HepG2 (cell line): ENCODE measurements at regions not wholly inside any gene's neighbourhood (a gene's known extent, or its start where the extent isn't known, plus 50 kb on each side); places are given as distances from the start of the nearest gene placed in this dataset.

Experiments
- ATAC-seq: fragments of 200-7000 bp; cut with Tn5 transposase; 3 replicates; pipeline ENCODE4 v1.9.1; 2020; ENCODE audit warnings: mild to moderate bottlenecking, moderate library complexity
- BruUV-seq: library from RNA; stranded (reverse); fragments of 400-500 nt; replicated peaks from 2 replicates; lab custom pipeline; 2021; lab: Mats Ljungman, UMichigan
- CTCF ChIA-PET: fragments of 300-600 bp; formaldehyde crosslinking; extraction: SDS; loops from one replicate; lab custom pipeline; 2021; ENCODE audit warnings: low total read pairs, inconsistent platforms, low intra/inter-chr PET ratio; lab: Yijun Ruan, JAX
- POLR2A ChIA-PET: fragments of 350-600 bp; sonication (Branson Sonifier 250); formaldehyde crosslinking; loops from one replicate; lab custom pipeline; 2020; ENCODE audit warnings: antibody characterized with exemption, inconsistent platforms; lab: Yijun Ruan, JAX
- DNase-seq: peaks from one replicate; pipeline ENCODE4 v3.0.0-alpha.2; 2015; ENCODE audit warnings: low spot score
- FAIRE-seq: peaks from 3 replicates; lab custom pipeline; 2011; peaks lifted over from hg19 to GRCh38; lab: Jason Lieb, UNC
- H2AFZ ChIP-seq: one replicate; pipeline ENCODE4 v1.6.1; 2011; ENCODE audit warnings: low read length, inconsistent platforms
- H3K27ac ChIP-seq: fragments of 300-600 bp; 3 replicates; pipeline ENCODE4 v1.8.0; 2011; ENCODE audit warnings: mixed run types, mild to moderate bottlenecking, mixed read lengths, low read length, inconsistent platforms; ENCODE audit not compliant: insufficient read depth; ENCODE audit errors: extremely low read length
- H3K27me3 ChIP-seq, 2 experiments: fragments of 200-600 bp in 1 of 2; 2 replicates in 1 of 2; 3 replicates in 1 of 2; pipeline versions ENCODE4 v1.6.0 to v1.8.0; 2011; ENCODE audit warnings: low read length in 2 of 2, mild to moderate bottlenecking in 2 of 2, moderate library complexity in 2 of 2, inconsistent platforms in 1 of 2; ENCODE audit not compliant: insufficient read depth in 2 of 2, control insufficient read depth in 1 of 2
- H3K36me3 ChIP-seq, 2 experiments: fragments of 200-600 bp in 1 of 2; replicated peaks in 1 of 2; 2 replicates in 1 of 2; 3 replicates in 1 of 2; pipeline versions ENCODE4 v1.5.1 to v1.8.0; 2011; ENCODE audit warnings: low read length in 2 of 2, inconsistent platforms in 1 of 2; ENCODE audit not compliant: insufficient read depth in 2 of 2, control insufficient read depth in 1 of 2
- H3K4me1 ChIP-seq: 2 replicates; pipeline ENCODE4 v1.5.1; 2012; ENCODE audit warnings: low read length, inconsistent platforms; ENCODE audit not compliant: insufficient read depth
- H3K4me2 ChIP-seq: 2 replicates; pipeline ENCODE4 v1.6.0; 2011; ENCODE audit warnings: low read depth, low read length, inconsistent platforms
- H3K4me3 ChIP-seq, 3 experiments: fragments of 200-600 bp in 1 of 3; sonication (generic), shearing (Covaris generic) in 1 of 3; replicated peaks in 1 of 3; 2 replicates each; pipeline ENCODE4 v1.5.1; 2011 to 2016; ENCODE audit warnings: low read length in 3 of 3, inconsistent platforms in 2 of 3, low read depth in 2 of 3, mild to moderate bottlenecking in 2 of 3, control low read depth in 1 of 3, mixed read lengths in 1 of 3; ENCODE audit not compliant: insufficient read depth in 1 of 3
- H3K79me2 ChIP-seq: one replicate; pipeline ENCODE4 v1.6.1; 2011; ENCODE audit warnings: low read length, inconsistent platforms; ENCODE audit not compliant: insufficient read depth
- H3K9ac ChIP-seq: 2 replicates; pipeline ENCODE4 v1.6.0; 2011; ENCODE audit warnings: mild to moderate bottlenecking, low read depth, low read length, inconsistent platforms; ENCODE audit not compliant: insufficient read depth
- H3K9me3 ChIP-seq: 2 replicates; pipeline ENCODE4 v1.5.1; 2012; ENCODE audit warnings: mild to moderate bottlenecking, low read length
- H4K20me1 ChIP-seq: 2 replicates; pipeline ENCODE4 v1.6.0; 2011; ENCODE audit warnings: inconsistent platforms, mild to moderate bottlenecking, low read length, moderate library complexity; ENCODE audit not compliant: insufficient read depth
- PBX2 ChIP-seq: IDR thresholded peaks from 2 replicates; pipeline ENCODE4 v1.6.1; 2016; ENCODE audit warnings: control low read depth
- RNF2 ChIP-seq: fragments of 450-650 bp; conservative IDR thresholded peaks from 2 replicates; pipeline ENCODE4 v1.6.1; 2016; ENCODE audit warnings: low read depth
- TCF12 ChIP-seq, 2 experiments: fragments of 450-650 bp in 1 of 2; sonication (generic) in 1 of 2; formaldehyde crosslinking in 1 of 2; IDR thresholded peaks; 2 replicates each; pipeline versions ENCODE4 v1.6.1 to v1.8.0; 2017 to 2022; ENCODE audit warnings: antibody characterized with exemption in 1 of 2, mild to moderate bottlenecking in 1 of 2, missing genetic modification reagents in 1 of 2, moderate library complexity in 1 of 2
- TEF ChIP-seq: sonication (generic); formaldehyde crosslinking; IDR thresholded peaks from 2 replicates; pipeline ENCODE4 v1.5.0; 2020; ENCODE audit warnings: missing genetic modification reagents
- ZNF570 ChIP-seq: sonication (generic); formaldehyde crosslinking; IDR thresholded peaks from 2 replicates; pipeline ENCODE4 v1.4.0; 2020; ENCODE audit warnings: mild to moderate bottlenecking, missing genetic modification reagents, borderline replicate concordance
- ZNF589 ChIP-seq: sonication (generic); formaldehyde crosslinking; conservative IDR thresholded peaks from 2 replicates; pipeline ENCODE4 v1.8.0; 2022; ENCODE audit warnings: mild to moderate bottlenecking, moderate library complexity, missing genetic modification reagents
- WGBS: methylation state at CpG from one replicate; pipeline ENCODE4 v1.1.6; 2017; ENCODE audit warnings: low lambda C conversion rate; 5-methylcytosine and 5-hydroxymethylcytosine counted together
- in situ Hi-C: cut with HindIII; loops from 2 replicates; pipeline ENCODE4 v1.10.0; 2017; ENCODE audit warnings: low pct_unique_long_range_greater_than_20kb; ENCODE audit not compliant: extremely low pct_ligation_motif_present
- intact Hi-C: fragments of 100-400 bp; cut with micrococcal nuclease; formaldehyde crosslinking; loops from one replicate; pipeline ENCODE4 v1.10.0; 2022; ENCODE audit not compliant: unreplicated experiment

GRCh38 chrX:117093319-117093718 lies 630.5 kb upstream of the CT83 start:
- in situ Hi-C loops (no loop called here), intact Hi-C loops (no loop called here)
- H3K27me3 ChIP-seq: no peaks in the 10 kb centered on the region
- ATAC-seq (no peak), FAIRE-seq (no peak), DNase-seq (no peak)
- no peak overlapping the region for H3K9ac ChIP-seq
- H4K20me1 ChIP-seq: no peaks in the 10 kb centered on the region
- ChIA-PET CTCF (no interaction called here), POLR2A (no interaction called here)
- no peaks in the 10 kb centered on the region for H3K36me3 ChIP-seq
- WGBS: 100% methylated on average over 1 of the region's 1 CpG
- no peaks in the 10 kb centered on the region for H3K79me2 ChIP-seq
- BruUV-seq: no TSS peak
- no peak overlapping the region for H2AFZ ChIP-seq
- H3K27ac ChIP-seq: no peak overlapping the region
- no peak overlapping the region for H3K4me3 ChIP-seq
- H3K4me1 ChIP-seq: no peaks in the 10 kb centered on the region
- no peak overlapping the region for H3K4me2 ChIP-seq
- peaks cover 48% of the 10 kb centered on the region for H3K9me3 ChIP-seq
- no peak for TF ChIP-seq ZNF570 (CRISPR knock-in tag)
- TF ChIP-seq TCF12 (IDR thresholded peaks at IDR 0.05): peak; percentile 94
- TF ChIP-seq TCF12 (CRISPR knock-in tag; IDR thresholded peaks at IDR 0.05): no peak
- TF ChIP-seq PBX2 (CRISPR knock-in tag): no peak
- no peak for TF ChIP-seq TEF (CRISPR knock-in tag)

GRCh38 chrX:117092641-117093040 lies 629.9 kb upstream of the CT83 start:
- Histone ChIP-seq H3K36me3 (no peaks in the 10 kb centered on the region), H3K27me3 (no peaks in the 10 kb centered on the region), H4K20me1 (no peaks in the 10 kb centered on the region), H3K9ac (no peak overlapping the region), H3K4me1 (no peaks in the 10 kb centered on the region), H2AFZ (no peak overlapping the region), H3K27ac (no peak overlapping the region), H3K4me3 (no peak overlapping the region), H3K9me3 (peaks cover 48% of the 10 kb centered on the region), H3K79me2 (no peaks in the 10 kb centered on the region), H3K4me2 (no peak overlapping the region)
- no peak for ATAC-seq
- BruUV-seq: no TSS peak
- ChIA-PET CTCF (no interaction called here), POLR2A (no interaction called here)
- FAIRE-seq: no peak
- DNase-seq: no peak
- intact Hi-C loops (no loop called here), in situ Hi-C loops (no loop called here)
- WGBS: 0% methylated on average over 1 of the region's 1 CpG
- TF ChIP-seq ZNF589 (CRISPR knock-in tag) (no peak), TCF12 (IDR thresholded peaks at IDR 0.05) (peak; percentile 93), TCF12 (CRISPR knock-in tag; IDR thresholded peaks at IDR 0.05) (no peak), RNF2 (no peak)
